ENCODE measurements at regions not wholly inside any gene's neighbourhood (a gene's known extent, or its start where the extent isn't known, plus 50 kb on each side); places are given as distances from the start of the nearest gene placed in this dataset.

GRCh38 chr10:118865998-118866693 is 111.4 kb upstream of the CACUL1 start:
- Histone ChIP-seq H3K27me3 (replicated peaks in 1 of 4; ENCODE audit: control insufficient read depth in 3 of 4, extremely low read depth in 1 of 4, insufficient read depth in 3 of 4, low read length in 3 of 4) (no peaks in the 10 kb centered on the region), H3K18ac (ENCODE audit: extremely low read depth, low read length) (no peak overlapping the region), H3K4me1 (replicated peaks in 1 of 4; ENCODE audit: control insufficient read depth in 3 of 4, insufficient read depth in 4 of 4, low read length in 3 of 4) (peaks cover 0 to 6% (median 3%) of the 10 kb centered on the region in 4 experiments; a peak in 3 of 7 replicates), H2AK5ac (ENCODE audit: low read depth, low read length) (no peak overlapping the region), H3K79me2 (ENCODE audit: control insufficient read depth in 1 of 2, insufficient read depth in 2 of 2, low read length in 2 of 2) (no peaks in the 10 kb centered on the region), H2BK5ac (ENCODE audit: low read depth, low read length) (no peak overlapping the region), H3K4me3 (ENCODE audit: extremely low read depth in 1 of 4, insufficient read depth in 2 of 4, low read depth in 3 of 4, low read length in 4 of 4) (no peak overlapping the region), H2BK120ac (replicated peaks; ENCODE audit: low read depth, low read length) (no peak overlapping the region), H2AFZ (ENCODE audit: low read length) (no peak overlapping the region), H3K27ac (ENCODE audit: low read depth, low read length) (no peak overlapping the region), H3K14ac (ENCODE audit: insufficient read length) (no peak overlapping the region), H4K20me1 (replicated peaks in 1 of 2; ENCODE audit: control insufficient read depth in 1 of 2, insufficient read depth in 2 of 2, low read length in 2 of 2) (no peaks in the 10 kb centered on the region), H3K79me1 (ENCODE audit: low read depth, low read length) (no peaks in the 10 kb centered on the region), H4K91ac (replicated peaks; ENCODE audit: insufficient read length, low read length) (no peak overlapping the region), H4K5ac (ENCODE audit: insufficient read length, low read depth, low read length) (no peak overlapping the region), H2BK15ac (ENCODE audit: low read length) (no peak overlapping the region), H3K23ac (ENCODE audit: insufficient read length) (no peak overlapping the region), H2BK20ac (ENCODE audit: low read length) (no peak overlapping the region), H3K56ac (replicated peaks; ENCODE audit: insufficient read length, low read depth, low read length) (no peak overlapping the region), H3K36me3 (ENCODE audit: control insufficient read depth in 2 of 4, insufficient read depth in 4 of 4, low read length in 3 of 4) (no peaks in the 10 kb centered on the region), H3K9ac (replicated peaks in 1 of 4; ENCODE audit: extremely low read depth in 1 of 4, low read depth in 3 of 4, low read length in 3 of 4) (no peak overlapping the region), H3K4me2 (ENCODE audit: insufficient read depth in 1 of 2, low read depth in 2 of 2, low read length in 2 of 2) (no peak overlapping the region), H4K8ac (ENCODE audit: extremely low read depth, insufficient read depth, low read length) (no peak overlapping the region; the same call in 1 of the 2 replicates), H2BK12ac (ENCODE audit: low read depth, low read length) (no peak overlapping the region), H3K23me2 (ENCODE audit: low read depth, low read length) (no peaks in the 10 kb centered on the region; the same call in 1 of the 2 replicates), H3K4ac (replicated peaks; ENCODE audit: insufficient read length, low read depth, low read length) (no peak overlapping the region), H3K9me3 (ENCODE audit: insufficient read depth in 2 of 2, low read depth in 1 of 2, low read length in 1 of 2) (no peaks in the 10 kb centered on the region)
- WGBS, 2 experiments (ENCODE audit: extremely low coverage in 1 of 2, insufficient coverage in 1 of 2, insufficient read length in 1 of 2, insufficient replicate concordance in 2 of 2, low coverage in 1 of 2, low lambda C conversion rate in 2 of 2, missing lambda C conversion rate in 1 of 2), result 81% methylated on average over 6 of the region's 6 CpGs; no CpG with 5 or more reads in 1 of the 2 experiments
- ChIA-PET POLR2A (ENCODE audit: partially characterized antibody) (no interaction called here), CTCF (ENCODE audit: partially characterized antibody) (interaction anchor here (0.6 kb wide), 1 partner anchor 105 kb away, joined by 3 read pairs; no protein-coding TSS in a partner anchor)
- DNase-seq (ENCODE audit: low read depth in 1 of 2, low spot score in 2 of 2), result no peak
- no peak for FAIRE-seq
- TF ChIP-seq POLR2AphosphoS5 (IDR thresholded peaks at IDR 0.05; ENCODE audit: low read depth, low read length) (no peak), GABPA (IDR thresholded peaks at IDR 0.05; ENCODE audit: borderline replicate concordance, insufficient read depth, low read length) (no peak), POU5F1 (IDR thresholded peaks at IDR 0.05; ENCODE audit: low read depth, low read length) (no peak), RXRA (IDR thresholded peaks at IDR 0.05; ENCODE audit: insufficient read depth, low read depth, low read length) (no peak)

All from H1 (cell line).